Glutamatergic neuron (in vitro differentiated cells): ENCODE measurements at regions not wholly inside any gene's neighbourhood (a gene's known extent, or its start where the extent isn't known, plus 50 kb on each side); places are given as distances from the start of the nearest gene placed in this dataset.

Experiments used
- DNase-seq: peaks from one replicate; pipeline ENCODE4 v3.0.0; 2022
- H3K27ac Mint-ChIP-seq: one replicate; pipeline ENCODE4 v1.8.0; 2020; ENCODE audit warnings: mild to moderate bottlenecking, mixed read lengths, inconsistent platforms; ENCODE audit not compliant: unreplicated experiment
- H3K27me3 Mint-ChIP-seq: one replicate; pipeline ENCODE4 v1.8.0; 2020; ENCODE audit warnings: mild to moderate bottlenecking, moderate library complexity, mixed read lengths, inconsistent platforms; ENCODE audit not compliant: unreplicated experiment
- H3K36me3 Mint-ChIP-seq: one replicate; pipeline ENCODE4 v1.8.0; 2020; ENCODE audit warnings: mild to moderate bottlenecking, mixed read lengths, inconsistent platforms; ENCODE audit not compliant: unreplicated experiment
- H3K4me1 Mint-ChIP-seq: one replicate; pipeline ENCODE4 v1.8.0; 2020; ENCODE audit warnings: mild to moderate bottlenecking, low read depth, mixed read lengths, inconsistent platforms; ENCODE audit not compliant: unreplicated experiment
- H3K4me3 Mint-ChIP-seq: one replicate; pipeline ENCODE4 v1.8.0; 2020; ENCODE audit warnings: mild to moderate bottlenecking, mixed read lengths, inconsistent platforms; ENCODE audit not compliant: unreplicated experiment
- H3K9me3 Mint-ChIP-seq: one replicate; pipeline ENCODE4 v1.8.0; 2020; ENCODE audit warnings: mild to moderate bottlenecking, moderate library complexity, mixed read lengths, inconsistent platforms; ENCODE audit not compliant: unreplicated experiment
- CTCF ChIP-seq: fragments of 200-600 bp; sonication (generic); IDR thresholded peaks from one replicate; pipeline ENCODE4 v1.5.0; 2021; ENCODE audit not compliant: partially characterized antibody, unreplicated experiment

- no peak overlapping the region for H3K27ac Mint-ChIP-seq
- no peak for TF ChIP-seq CTCF
- peaks cover 2% of the 10 kb centered on the region for H3K27me3 Mint-ChIP-seq
- H3K36me3 Mint-ChIP-seq, result no peaks in the 10 kb centered on the region
- H3K4me3 Mint-ChIP-seq, result no peak overlapping the region
- H3K9me3 Mint-ChIP-seq, result peaks cover 2% of the 10 kb centered on the region
- no peak for DNase-seq
- H3K4me1 Mint-ChIP-seq, result no peaks in the 10 kb centered on the region
These were observed 117.8 kb upstream of the TWIST2 start for GRCh38 chr2:238730001-238730669.

- no peak for TF ChIP-seq CTCF
- no peak for DNase-seq
- no peaks in the 10 kb centered on the region for H3K36me3 Mint-ChIP-seq
- no peak overlapping the region for H3K4me3 Mint-ChIP-seq
- no peak overlapping the region for H3K27ac Mint-ChIP-seq
- peaks cover 2% of the 10 kb centered on the region for H3K27me3 Mint-ChIP-seq
- H3K4me1 Mint-ChIP-seq, result no peaks in the 10 kb centered on the region
- peaks cover 2% of the 10 kb centered on the region for H3K9me3 Mint-ChIP-seq
These were observed 117.0 kb upstream of the TWIST2 start for GRCh38 chr2:238730881-238731280.

GRCh38 chr2:238731961-238732360 is 115.9 kb upstream of the TWIST2 start:
- Mint-ChIP-seq H3K27me3 (peaks cover 2% of the 10 kb centered on the region), H3K4me1 (no peaks in the 10 kb centered on the region), H3K27ac (no peak overlapping the region), H3K4me3 (no peak overlapping the region), H3K36me3 (no peaks in the 10 kb centered on the region), H3K9me3 (peaks cover 2% of the 10 kb centered on the region)
- DNase-seq, result no peak
- TF ChIP-seq CTCF, result no peak

GRCh38 chr2:238738917-238739316 is 109.0 kb upstream of the TWIST2 start:
- H3K27ac Mint-ChIP-seq, result no peak overlapping the region
- peaks cover 8% of the 10 kb centered on the region for H3K27me3 Mint-ChIP-seq
- H3K4me3 Mint-ChIP-seq, result no peak overlapping the region
- H3K36me3 Mint-ChIP-seq, result no peaks in the 10 kb centered on the region
- TF ChIP-seq CTCF, result no peak
- H3K4me1 Mint-ChIP-seq, result no peaks in the 10 kb centered on the region
- peaks cover 1% of the 10 kb centered on the region for H3K9me3 Mint-ChIP-seq
- no peak for DNase-seq

- H3K4me1 Mint-ChIP-seq, result no peaks in the 10 kb centered on the region
- H3K27ac Mint-ChIP-seq, result no peak overlapping the region
- peaks cover 7% of the 10 kb centered on the region for H3K36me3 Mint-ChIP-seq
- TF ChIP-seq CTCF, result no peak
- peaks cover 1% of the 10 kb centered on the region for H3K9me3 Mint-ChIP-seq
- no peak overlapping the region for H3K4me3 Mint-ChIP-seq
- no peak for DNase-seq
- peaks cover 11% of the 10 kb centered on the region for H3K27me3 Mint-ChIP-seq
These were observed 108.2 kb upstream of the TWIST2 start for GRCh38 chr2:238739668-238740067.
